NCI-H2029 (cell line): ENCODE measurements at regions not wholly inside any gene's neighbourhood (a gene's known extent, or its start where the extent isn't known, plus 50 kb on each side); places are given as distances from the start of the nearest gene placed in this dataset.

Experiments used
- DNase-seq: peaks from one replicate; lab custom pipeline; 2025; lab: John Stamatoyannopoulos, UW

DNA sequence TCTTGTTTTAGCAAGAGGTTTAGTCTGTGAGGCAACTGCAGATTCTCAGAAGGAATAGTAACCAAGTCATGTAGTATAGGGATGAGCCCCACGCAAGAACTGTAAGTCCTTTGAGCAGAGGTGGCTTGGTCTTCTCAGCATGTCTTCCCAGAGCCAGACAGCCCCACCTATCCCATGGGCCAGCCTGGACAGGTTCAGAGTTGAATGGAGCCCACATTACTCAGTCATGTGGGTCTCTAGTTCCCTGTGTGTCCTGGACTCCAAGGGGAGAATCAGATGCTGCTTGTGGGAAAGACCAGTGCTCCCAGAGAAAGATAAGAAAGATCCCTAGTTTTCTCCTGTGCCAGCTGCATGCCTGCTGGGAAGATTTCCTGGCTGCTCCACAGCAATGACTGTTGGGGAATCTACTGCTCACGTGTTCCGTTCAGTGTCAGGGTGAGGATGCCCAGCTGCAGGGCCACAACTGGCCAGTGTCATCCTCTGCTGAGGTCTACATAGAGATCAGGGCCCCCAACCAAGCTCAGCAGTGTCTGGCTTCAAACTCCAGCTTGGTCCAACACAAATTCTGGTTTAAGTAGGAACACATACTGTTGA lies 66.9 kb upstream of the UNC5B start:
- no peak for DNase-seq

DNA sequence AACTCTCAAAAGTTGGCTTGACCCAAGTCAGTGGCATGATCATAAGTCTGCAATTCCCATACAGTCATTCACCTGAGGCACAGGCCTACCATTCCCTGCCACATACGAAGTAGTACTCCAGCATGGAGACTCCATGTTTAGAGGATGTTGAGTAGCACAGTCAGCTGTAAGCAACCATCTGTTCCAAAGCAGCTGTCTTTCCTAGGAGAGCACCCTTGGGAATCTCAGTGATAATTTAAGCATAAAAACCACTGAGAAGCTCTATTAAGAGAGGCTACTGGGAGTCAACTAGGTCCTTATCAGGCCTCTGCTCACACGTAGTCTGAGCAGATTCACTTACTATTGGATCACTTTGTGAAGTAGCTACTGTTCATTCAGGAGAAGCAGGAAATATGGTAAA lies 61.6 kb upstream of the UNC5B start:
- no peak for DNase-seq

DNA sequence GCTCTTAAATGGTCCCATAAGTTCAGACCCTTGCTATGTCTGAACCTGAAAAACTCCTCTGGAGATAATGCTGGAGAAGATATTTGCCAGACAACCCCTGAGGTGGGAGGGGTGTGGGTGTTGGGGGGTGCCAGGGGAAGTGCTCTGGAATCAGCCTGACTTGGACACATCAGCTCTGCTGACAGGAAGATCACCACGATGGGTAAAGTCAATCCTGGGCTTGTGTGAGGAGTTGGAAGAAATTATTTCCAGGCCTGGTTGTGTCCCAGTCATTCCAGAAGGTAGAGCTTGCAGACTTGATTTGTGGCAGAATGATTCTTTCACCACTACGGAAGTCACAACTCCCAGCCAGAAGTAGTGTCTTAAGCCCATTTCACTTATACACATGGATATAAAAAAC lies 60.3 kb upstream of the UNC5B start:
- DNase-seq = no peak

DNA sequence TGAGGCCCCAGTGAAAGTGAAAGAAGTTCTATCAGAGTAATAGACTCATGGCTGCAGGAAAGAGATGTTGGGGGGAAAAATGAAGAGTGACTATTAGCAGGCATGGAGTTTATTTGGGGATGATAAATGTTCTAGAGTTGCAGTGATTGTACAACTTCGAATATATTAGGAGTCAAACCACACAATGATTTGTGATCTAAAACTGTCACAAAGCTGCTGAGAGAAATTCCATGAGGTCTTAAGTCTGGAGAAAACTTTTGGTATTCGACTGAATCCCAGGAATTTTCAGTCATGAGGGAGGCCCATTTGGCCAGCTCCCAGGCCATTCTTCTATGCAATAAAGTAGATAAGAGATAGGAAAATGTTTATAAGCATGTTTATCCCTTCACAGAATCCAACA lies 55.9 kb upstream of the UNC5B start:
- no peak for DNase-seq

DNA sequence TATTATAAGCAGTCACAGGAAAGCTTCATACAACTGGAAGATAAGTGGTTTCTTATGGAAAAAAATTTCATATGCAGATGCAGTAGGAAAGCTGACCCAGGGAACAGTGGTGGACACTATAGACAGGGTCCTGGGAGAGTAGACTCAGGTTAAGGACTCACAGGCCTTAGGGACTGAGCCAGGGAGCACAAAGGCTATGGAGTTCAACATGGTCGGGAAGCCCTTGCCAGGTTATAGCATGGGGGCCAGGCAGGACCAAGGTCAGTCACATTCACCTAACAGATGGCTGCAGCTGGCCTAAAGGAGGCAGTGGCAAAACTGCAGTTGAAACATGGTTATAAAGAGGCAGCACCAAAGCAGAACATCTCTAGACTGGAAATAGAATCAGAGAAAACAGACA lies 54.9 kb upstream of the UNC5B start:
- no peak for DNase-seq

DNA sequence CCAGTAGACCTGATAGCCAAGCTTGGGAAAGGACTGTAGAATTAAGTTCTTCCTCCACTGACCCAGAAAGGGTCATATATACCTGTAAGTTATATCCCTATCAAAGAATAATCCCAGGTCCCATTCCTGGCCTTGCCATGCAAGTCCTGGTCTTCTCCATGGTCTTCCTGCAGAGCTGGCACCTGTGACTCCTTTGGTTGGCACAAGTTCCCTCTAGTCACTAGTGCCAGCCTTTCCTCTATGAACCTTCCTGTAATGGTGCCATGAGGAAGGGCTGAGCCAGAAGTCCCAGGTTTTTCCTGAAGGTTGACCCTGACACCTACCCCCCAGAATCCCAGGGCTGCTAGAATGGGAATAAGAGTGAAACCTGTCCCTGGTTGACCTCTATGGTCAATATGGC lies 54.1 kb upstream of the UNC5B start:
- DNase-seq = no peak

DNA sequence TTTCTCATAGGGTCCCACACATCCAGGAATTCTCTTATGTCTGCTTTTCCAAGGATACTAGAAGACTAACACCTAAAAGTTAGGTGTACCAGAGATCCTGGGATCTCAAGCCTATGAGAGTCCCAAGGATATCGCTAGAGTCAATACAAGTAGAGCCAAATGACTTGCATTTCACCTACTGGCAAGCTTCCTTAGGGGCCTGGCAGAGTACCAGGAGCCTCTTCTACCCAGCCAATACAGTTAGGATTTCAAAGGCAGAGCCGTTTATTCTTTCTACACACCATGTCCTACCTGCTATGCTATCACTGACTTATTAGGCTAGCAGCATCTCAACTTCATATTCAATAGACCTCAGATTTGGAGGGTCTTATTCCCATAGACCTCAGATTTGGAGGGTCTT lies 53.5 kb upstream of the UNC5B start:
- no peak for DNase-seq

DNA sequence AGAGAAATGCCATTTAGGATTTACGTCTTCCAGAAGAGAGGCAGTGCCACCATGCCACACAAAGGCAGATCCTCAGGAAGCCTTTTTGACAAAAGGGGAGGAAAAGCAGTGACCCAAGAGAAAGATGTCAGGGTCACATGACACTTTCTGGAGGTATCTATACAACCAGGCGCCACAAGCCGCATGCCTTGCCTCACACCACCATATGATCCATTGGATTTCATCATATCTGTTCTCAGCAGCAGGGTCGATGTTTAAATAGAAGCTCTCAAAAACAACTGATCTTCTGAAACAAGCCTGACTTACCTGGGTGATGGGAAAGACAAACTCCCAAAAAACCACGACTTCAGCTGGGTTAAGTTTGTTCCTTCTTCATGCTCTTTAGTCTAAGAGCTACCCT lies 52.5 kb upstream of the UNC5B start:
- DNase-seq = no peak

DNA sequence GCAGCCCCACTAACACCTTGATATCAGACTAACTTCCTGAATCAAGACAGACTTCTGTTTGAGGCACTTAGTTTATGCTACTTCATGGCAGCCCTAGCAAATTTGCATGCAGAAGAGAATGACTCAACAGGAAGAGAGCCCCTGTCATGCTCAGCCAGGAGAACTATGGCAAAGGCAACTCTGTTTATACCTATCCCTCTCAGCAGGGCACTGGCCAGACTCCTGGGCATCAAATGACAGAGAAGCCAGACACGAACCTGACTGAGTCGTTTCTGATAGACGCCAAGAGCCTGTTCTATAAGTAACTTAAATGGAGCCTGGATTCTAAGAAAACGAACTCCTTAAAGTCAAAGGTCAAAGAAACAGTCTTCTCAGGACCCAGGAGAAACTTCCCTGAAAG lies 50.9 kb upstream of the UNC5B start:
- no peak for DNase-seq
